ENCODE measurements at regions not wholly inside any gene's neighbourhood (a gene's known extent, or its start where the extent isn't known, plus 50 kb on each side); places are given as distances from the start of the nearest gene placed in this dataset.

- no peak for DNase-seq
Observed at GRCh38 chr14:71472356-71473340, 459.6 kb upstream of the RGS6 start.

DNA sequence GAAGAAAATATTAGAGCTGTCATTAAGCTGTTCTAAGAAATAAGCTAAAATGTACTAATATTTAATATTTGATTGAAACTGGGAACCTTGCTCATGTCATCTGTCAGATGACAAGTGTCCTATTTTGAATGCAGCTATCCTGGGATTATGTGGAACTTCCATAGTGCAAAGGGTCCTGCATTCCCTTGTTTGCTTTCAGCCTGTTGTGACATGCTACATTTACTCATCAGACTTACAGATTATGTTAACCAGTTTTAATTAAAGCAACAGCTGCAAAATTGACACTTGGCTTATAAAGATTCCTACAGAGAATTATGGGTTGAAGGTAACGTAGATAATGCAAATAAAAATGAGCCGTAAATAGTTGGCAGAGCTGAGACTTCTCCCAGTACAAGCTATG is 458.4 kb upstream of the RGS6 start:
- no peak for DNase-seq

DNA sequence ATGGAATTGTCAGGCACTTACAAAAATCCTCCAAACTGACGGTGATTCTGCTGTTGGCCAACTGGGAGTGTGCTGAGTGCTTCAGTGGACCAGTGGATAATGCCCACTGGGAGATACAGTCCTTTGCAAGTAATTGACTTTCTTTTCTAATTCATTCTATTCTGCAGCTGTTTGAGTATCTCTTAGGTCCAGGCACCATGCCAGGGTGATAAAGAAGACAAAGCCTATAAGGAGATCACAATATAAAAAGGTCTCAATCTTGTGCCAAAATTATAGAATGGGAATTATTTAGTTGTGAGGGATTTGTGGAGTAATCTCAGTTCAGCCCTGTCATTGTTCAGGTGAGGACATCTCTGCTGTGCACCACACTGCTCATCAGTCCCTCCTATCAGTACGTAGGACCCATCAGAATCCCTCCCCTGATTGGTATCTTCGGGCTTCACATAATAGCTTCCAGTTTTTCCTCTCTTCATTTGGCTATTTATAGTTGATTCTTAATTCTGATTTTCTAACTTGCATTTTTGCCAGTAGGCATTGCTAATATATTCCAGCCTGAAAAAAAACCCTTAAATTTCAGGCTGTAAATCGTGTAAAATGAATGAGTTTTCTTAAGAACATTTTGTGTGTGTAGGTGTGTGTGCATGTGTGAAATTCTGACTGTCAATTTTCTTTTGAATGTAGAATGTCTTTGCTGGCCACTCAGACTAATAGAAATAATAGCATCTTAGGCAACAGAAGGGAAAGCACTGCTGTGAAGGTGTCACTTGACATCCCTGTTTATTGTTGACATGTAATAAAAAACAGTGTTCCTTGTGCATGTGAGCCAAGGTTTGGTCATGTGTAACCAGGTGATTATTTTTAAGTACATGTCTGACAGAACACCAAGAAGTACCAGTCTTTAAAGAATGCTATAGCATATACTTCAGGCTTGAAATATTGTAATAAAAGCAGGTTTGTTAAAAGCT is 457.6 kb upstream of the RGS6 start:
- no peak for DNase-seq

GRCh38 chr14:71475916-71476315 is 456.3 kb upstream of the RGS6 start:
- DNase-seq, result no peak

DNA sequence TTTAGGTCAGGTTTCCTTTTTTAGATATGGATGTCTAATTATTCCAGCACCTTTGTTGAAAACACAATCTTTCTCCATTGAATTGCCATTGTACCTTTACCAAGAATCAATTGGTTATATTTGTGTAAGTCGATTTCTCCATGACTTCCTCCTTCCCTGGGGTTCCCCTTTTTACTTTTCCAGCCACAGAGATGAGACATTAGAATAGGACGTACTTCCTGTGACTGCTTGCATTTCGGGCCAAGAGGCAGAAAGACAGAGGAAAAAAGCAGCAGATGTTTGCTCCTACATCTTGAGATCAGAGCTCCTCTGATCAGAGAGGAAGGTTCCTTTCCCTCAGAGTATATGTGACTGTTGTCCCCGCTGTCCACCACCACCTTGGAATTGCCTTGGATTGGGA is 453.7 kb upstream of the RGS6 start:
- DNase-seq, result no peak

- no peak for DNase-seq
Observed at GRCh38 chr14:71481021-71481654, 451.1 kb upstream of the RGS6 start.

DNA sequence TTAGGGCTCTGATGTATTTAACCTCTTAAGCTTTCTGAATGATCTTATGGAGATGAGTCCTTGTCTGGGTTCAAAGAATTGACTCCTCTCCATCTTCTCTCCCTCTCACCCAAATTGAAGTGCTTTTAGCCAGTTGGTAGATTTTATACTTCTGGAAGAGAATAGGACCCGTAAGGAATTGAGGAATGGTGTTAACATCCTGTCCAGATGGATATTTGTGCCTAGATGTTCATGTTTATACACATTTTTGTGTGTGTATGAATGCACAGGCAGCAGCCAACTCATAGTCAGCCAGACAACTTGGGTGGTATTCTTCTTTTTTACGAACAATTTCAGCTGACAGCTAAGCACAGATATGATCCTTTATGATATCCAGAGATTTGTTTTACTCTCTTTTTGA is 449.6 kb upstream of the RGS6 start:
- no peak for DNase-seq

GRCh38 chr14:71483154-71483553 is 449.1 kb upstream of the RGS6 start:
- DNase-seq, result no peak

- DNase-seq, result no peak
Observed at GRCh38 chr14:71485833-71486232, 446.4 kb upstream of the RGS6 start.

DNA sequence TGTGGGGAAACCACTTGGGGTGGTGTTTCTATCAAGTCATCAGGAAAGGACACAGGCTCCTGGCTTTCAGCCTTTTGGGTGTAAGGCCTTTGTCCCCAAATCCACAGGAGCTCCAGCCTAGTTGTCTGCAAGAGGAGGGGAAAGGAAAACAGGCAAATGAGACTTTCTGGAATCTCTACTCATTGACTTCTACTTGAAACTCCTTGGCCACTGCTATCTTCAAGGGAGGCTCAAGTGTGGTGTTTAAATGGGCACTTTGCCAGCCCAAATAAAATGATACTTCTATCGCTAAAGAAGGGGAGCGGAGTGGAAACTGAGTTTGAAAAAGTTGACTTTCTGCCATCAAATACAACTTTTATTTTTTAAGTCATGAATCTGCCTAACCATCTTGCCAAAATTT is 445.9 kb upstream of the RGS6 start:
- DNase-seq, result no peak

GRCh38 chr14:71487449-71487848 is 444.8 kb upstream of the RGS6 start:
- no peak for DNase-seq

- DNase-seq, result no peak
Observed at GRCh38 chr14:71487941-71488340, 444.3 kb upstream of the RGS6 start.

DNA sequence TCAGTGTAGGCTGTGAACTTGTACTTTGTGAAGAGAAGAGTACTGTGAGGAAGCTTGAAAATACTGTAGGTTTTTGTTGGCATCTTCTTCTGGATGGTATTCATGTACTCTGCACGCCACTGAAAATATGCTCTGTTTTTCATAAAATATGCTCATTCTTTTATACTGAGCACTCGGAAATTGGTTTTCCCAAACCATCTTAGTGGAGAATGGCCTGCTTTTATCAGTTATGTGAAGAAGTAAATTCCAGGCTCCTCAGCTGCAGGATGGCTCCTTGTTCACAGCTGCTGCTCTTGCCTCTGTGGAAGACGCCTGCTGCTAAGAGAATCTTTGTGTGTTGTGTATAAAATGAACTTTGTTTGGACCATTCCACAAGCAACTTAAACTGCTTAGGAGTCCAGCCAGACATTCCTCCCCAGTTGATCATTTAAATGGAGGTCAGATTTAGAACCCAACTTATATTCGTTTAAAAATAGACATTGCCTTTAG is 443.5 kb upstream of the RGS6 start:
- DNase-seq, result no peak

GRCh38 chr14:71489742-71490141 is 442.5 kb upstream of the RGS6 start:
- DNase-seq, result no peak

DNA sequence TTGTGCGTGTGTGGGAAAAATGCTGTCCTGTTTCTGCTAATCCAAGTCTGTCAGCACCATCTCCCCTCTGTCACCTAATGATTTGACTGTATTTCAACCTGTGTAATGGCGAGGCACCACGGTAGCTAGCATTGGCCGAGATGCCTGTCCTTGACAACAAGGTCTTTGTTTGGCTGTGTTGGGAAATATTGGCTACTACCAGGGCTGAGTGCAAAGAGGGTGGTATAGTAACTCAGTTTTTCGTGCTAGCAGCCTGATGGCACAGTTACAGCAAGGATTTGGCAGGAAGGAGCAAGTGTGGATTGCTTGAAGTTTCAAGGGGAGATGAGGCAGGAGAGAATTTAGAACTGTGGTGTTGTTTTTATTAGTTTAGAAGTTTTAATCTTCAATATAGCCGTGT is 440.3 kb upstream of the RGS6 start:
- no peak for DNase-seq

- no peak for DNase-seq
Observed at GRCh38 chr14:71492346-71492745, 439.9 kb upstream of the RGS6 start.

DNA sequence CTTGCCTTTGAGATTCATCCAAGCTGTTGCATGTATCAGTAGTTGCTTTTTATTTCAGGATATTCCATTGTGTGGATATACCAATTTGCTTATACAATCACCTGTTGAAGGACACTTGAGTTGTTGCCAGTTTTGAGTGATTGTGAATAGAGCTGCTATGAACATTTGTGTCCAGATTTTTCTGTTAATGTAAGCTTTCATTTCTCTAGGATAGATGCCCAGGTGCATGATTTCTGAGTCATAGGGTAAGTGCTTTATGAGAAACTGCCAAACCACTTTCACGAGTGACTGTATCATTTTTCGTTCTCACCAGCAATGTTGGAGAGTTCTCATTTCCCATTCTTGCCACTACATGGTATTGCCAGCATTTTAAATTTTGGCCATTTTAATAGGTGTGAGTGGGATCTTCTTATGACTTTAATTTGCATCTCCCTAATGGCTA is 434.6 kb upstream of the RGS6 start:
- no peak for DNase-seq

GRCh38 chr14:71498212-71498611 is 434.0 kb upstream of the RGS6 start:
- no peak for DNase-seq

- DNase-seq, result no peak
Observed at GRCh38 chr14:71499018-71499417, 433.2 kb upstream of the RGS6 start.

- no peak for DNase-seq
Observed at GRCh38 chr14:71507681-71508080, 424.5 kb upstream of the RGS6 start.

DNA sequence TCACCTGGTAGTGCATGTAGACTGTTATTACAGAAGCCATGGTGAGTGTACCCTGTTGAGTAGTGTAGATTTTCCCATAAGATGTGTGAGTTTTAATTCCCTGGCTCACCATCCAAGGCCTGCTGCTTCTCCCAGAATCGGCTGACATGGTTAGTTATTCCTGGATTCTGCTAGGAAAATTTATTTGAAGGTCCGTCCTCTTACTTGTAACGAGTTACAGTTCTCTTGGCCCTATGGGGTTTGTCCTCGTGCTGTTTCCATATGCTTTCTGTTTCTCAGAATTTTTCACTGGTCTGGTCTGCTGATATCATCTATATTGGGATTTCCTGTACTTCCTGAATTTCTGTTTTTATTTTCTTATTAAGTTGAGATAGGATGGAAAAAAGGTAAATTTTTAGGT is 423.3 kb upstream of the RGS6 start:
- no peak for DNase-seq

GRCh38 chr14:71511152-71511551 is 421.1 kb upstream of the RGS6 start:
- no peak for DNase-seq
